ENCODE measurements at regions not wholly inside any gene's neighbourhood (a gene's known extent, or its start where the extent isn't known, plus 50 kb on each side); places are given as distances from the start of the nearest gene placed in this dataset.

GRCh38 chr18:76691800-76692199, 130.6 kb upstream of the ZNF236 start:
- H3K4me3 ChIP-seq (ENCODE audit: low read depth, low read length): no peak overlapping the region
- no peak for TF ChIP-seq CTCF (IDR thresholded peaks at IDR 0.05; ENCODE audit: low read depth, low read length, missing control alignments)
- no peak for DNase-seq (ENCODE audit: low read depth)

GRCh38 chr18:76689646-76690264, 132.6 kb upstream of the ZNF236 start:
- no peak overlapping the region for H3K4me3 ChIP-seq (ENCODE audit: low read depth, low read length)
- TF ChIP-seq CTCF (IDR thresholded peaks at IDR 0.05; ENCODE audit: low read depth, low read length, missing control alignments): no peak
- DNase-seq (ENCODE audit: low read depth): no peak

DNA sequence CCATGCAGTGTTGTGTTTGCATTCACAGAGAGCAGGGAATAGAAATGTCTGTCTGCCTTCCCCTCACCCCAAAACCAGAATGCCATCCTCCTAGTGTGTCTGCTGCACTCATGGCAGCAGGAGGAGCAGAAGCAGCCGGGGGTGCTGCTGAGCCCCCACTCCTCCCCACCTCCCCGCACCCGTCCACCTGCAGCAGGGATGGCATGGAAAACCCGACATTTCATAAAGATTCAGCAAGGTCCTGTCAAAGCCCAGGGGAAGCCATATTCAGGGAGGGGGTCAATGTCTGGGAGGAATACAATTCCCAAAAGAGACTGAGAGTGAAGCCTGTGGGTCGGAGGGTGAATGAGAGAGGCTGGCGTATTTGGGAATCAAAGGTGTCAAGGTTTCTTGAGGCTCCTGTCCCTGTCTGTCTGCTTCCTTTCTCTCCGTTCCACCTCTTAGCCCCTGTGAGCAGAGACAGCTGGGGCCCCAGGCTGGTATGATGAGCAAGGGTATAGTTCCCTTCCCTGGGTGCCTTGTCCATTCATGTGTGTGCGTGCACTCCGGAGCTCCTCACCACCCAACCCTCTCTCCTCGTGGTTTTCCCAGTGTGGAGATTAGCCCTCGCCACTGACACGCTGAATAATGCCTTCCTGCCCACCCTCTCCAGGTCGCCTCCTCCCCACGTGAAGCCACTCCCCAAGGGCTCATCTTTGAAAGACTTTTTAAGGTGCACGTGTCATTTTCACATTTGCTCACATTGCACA, 133.5 kb upstream of the ZNF236 start:
- no peak overlapping the region for H3K4me3 ChIP-seq (ENCODE audit: low read depth, low read length)
- DNase-seq (ENCODE audit: low read depth): no peak
- TF ChIP-seq CTCF (IDR thresholded peaks at IDR 0.05; ENCODE audit: low read depth, low read length, missing control alignments): no peak

DNA sequence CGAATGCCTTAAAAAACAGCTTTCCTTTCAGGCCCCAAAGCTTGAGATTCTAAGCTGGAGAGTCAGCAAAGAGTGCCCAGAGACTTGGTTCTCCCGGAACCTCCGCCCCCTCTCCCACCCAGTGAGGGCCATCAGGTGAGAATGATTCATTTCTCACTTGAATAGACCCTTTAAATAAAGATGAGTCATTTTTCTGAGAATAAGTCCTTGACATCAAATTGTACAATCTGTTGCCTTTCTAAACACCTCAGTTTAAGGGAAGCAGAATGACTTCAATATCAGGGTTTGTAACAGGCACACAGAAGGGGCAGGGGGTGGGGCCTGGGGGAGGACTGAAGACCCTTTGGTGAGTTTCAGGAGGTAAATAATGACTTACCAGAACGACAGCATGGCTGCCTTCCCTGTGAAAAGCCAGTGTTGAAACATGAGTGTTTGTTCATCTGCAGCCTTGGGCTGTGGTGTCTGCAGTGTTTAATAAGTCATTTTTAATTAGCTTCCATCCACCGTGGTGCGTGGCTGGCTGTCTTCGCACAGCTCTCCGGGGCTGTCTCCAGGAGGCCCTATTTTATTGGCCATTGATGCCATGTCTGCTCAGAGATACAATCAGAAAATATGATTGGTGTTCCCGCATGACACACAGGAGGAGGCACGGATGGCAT, 134.9 kb upstream of the ZNF236 start:
- H3K4me3 ChIP-seq (ENCODE audit: low read depth, low read length): no peak overlapping the region
- TF ChIP-seq CTCF (IDR thresholded peaks at IDR 0.05; ENCODE audit: low read depth, low read length, missing control alignments): no peak
- no peak for DNase-seq (ENCODE audit: low read depth)

- peak; percentile 42 for TF ChIP-seq CTCF (IDR thresholded peaks at IDR 0.05; ENCODE audit: low read depth, low read length, missing control alignments)
- DNase-seq (ENCODE audit: low read depth): no peak
- H3K4me3 ChIP-seq (ENCODE audit: low read depth, low read length): no peak overlapping the region
Measured at GRCh38 chr18:76686737-76687231, 135.6 kb upstream of the ZNF236 start.

GRCh38 chr18:76685860-76686259, 136.5 kb upstream of the ZNF236 start:
- no peak overlapping the region for H3K4me3 ChIP-seq (ENCODE audit: low read depth, low read length)
- DNase-seq (ENCODE audit: low read depth): no peak
- TF ChIP-seq CTCF (IDR thresholded peaks at IDR 0.05; ENCODE audit: low read depth, low read length, missing control alignments): no peak
